Breast epithelium (tissue), 3 donors: ENCODE measurements at regions not wholly inside any gene's neighbourhood (a gene's known extent, or its start where the extent isn't known, plus 50 kb on each side); places are given as distances from the start of the nearest gene placed in this dataset.

ENCODE experiments used
- POLR2A ChIP-seq: fragments of 450-650 bp; IDR thresholded peaks from one replicate; pipeline ENCODE4 v1.6.1; 2016; ENCODE audit warnings: antibody characterized with exemption, mild to moderate bottlenecking, moderate library complexity
- POLR2AphosphoS5 ChIP-seq, 3 donors: sonication (generic); formaldehyde crosslinking; IDR thresholded peaks; one replicate each; pipeline ENCODE4 v1.6.1; 2017; ENCODE audit warnings: antibody characterized with exemption in 3 of 3
- TF ChIP-seq, protein P1 (sequence below), 3 donors: fragments of 450-650 bp; IDR thresholded peaks; one replicate each; pipeline ENCODE4 v1.5.1; 2016 to 2017; ENCODE audit warnings: antibody characterized with exemption in 3 of 3, mild to moderate bottlenecking in 3 of 3, moderate library complexity in 3 of 3

DNA sequence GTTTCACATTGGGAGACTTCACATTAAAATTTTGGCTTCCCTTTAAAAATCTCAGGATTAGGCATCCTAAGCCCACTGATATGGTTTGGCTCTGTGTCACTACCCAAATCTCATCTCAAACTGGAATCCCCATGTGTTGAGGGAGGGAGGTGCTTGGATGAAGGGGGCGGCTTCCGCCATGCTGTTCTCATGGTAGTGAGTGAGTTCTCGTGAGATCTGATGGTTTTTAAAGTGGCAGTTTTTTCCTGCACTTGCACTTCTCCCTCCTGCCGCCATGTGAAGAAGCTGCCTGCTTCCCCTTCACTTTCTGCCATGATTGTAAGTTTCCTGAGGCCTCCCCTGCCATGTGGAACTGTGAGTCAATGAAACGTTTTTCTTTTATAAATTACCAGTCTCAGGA is 65.7 kb upstream of the PLXNC1 start:
- TF ChIP-seq, protein P1, sequence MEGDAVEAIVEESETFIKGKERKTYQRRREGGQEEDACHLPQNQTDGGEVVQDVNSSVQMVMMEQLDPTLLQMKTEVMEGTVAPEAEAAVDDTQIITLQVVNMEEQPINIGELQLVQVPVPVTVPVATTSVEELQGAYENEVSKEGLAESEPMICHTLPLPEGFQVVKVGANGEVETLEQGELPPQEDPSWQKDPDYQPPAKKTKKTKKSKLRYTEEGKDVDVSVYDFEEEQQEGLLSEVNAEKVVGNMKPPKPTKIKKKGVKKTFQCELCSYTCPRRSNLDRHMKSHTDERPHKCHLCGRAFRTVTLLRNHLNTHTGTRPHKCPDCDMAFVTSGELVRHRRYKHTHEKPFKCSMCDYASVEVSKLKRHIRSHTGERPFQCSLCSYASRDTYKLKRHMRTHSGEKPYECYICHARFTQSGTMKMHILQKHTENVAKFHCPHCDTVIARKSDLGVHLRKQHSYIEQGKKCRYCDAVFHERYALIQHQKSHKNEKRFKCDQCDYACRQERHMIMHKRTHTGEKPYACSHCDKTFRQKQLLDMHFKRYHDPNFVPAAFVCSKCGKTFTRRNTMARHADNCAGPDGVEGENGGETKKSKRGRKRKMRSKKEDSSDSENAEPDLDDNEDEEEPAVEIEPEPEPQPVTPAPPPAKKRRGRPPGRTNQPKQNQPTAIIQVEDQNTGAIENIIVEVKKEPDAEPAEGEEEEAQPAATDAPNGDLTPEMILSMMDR (IDR thresholded peaks at IDR 0.05) = no peak
- no peak for TF ChIP-seq POLR2A
- TF ChIP-seq POLR2AphosphoS5 (IDR thresholded peaks at IDR 0.05) = no peak
